T-helper 2 cell treated with Interferon-gamma antibody and Interleukin-4, amounts not matched to agents 5 μg/mL and 100 μg/mL, for 36 hours (primary cell): ENCODE measurements at regions not wholly inside any gene's neighbourhood (a gene's known extent, or its start where the extent isn't known, plus 50 kb on each side); places are given as distances from the start of the nearest gene placed in this dataset.
"Not testable (repeated sequence)": the region's sequence is repeated elsewhere in the genome, so short reads cannot be mapped to it uniquely, and the experiment has no call there.

Experiments
- DNase-seq: peaks from one replicate; pipeline ENCODE4 v3.0.0; 2021; ENCODE audit warnings: low spot score
- H3K27ac Mint-ChIP-seq: one replicate; pipeline ENCODE4 v1.8.0; 2021; ENCODE audit warnings: mild to moderate bottlenecking, mixed read lengths
- H3K27me3 Mint-ChIP-seq: one replicate; pipeline ENCODE4 v1.8.0; 2021; ENCODE audit warnings: low read depth, mixed read lengths
- H3K36me3 Mint-ChIP-seq: one replicate; pipeline ENCODE4 v1.8.0; 2021; ENCODE audit warnings: low read depth, mixed read lengths
- H3K4me1 Mint-ChIP-seq: one replicate; pipeline ENCODE4 v1.8.0; 2021; ENCODE audit warnings: low read depth, mixed read lengths
- H3K4me3 Mint-ChIP-seq: one replicate; pipeline ENCODE4 v1.8.0; 2022; ENCODE audit warnings: mild to moderate bottlenecking, moderate library complexity, mixed read lengths
- H3K9me3 Mint-ChIP-seq: one replicate; pipeline ENCODE4 v1.8.0; 2021; ENCODE audit warnings: mixed read lengths

- no peak for DNase-seq
- Mint-ChIP-seq H3K27me3 (no peaks in the 10 kb centered on the region), H3K9me3 (peaks cover 8% of the 10 kb centered on the region), H3K27ac (no peak overlapping the region), H3K4me1 (no peaks in the 10 kb centered on the region), H3K4me3 (no peak overlapping the region), H3K36me3 (no peaks in the 10 kb centered on the region)
Measured at GRCh38 chr13:90824032-90824431, 523.5 kb upstream of the MIR17HG start.

- H3K27me3 Mint-ChIP-seq: no peaks in the 10 kb centered on the region
- DNase-seq: no peak
- no peaks in the 10 kb centered on the region for H3K36me3 Mint-ChIP-seq
- H3K4me3 Mint-ChIP-seq: no peak overlapping the region
- H3K4me1 Mint-ChIP-seq: no peaks in the 10 kb centered on the region
- H3K27ac Mint-ChIP-seq: no peak overlapping the region
- peaks cover 8% of the 10 kb centered on the region for H3K9me3 Mint-ChIP-seq
Measured at GRCh38 chr13:90826688-90827087, 520.8 kb upstream of the MIR17HG start.

GRCh38 chr13:90830782-90831181 lies 516.7 kb upstream of the MIR17HG start:
- no peak overlapping the region for H3K27ac Mint-ChIP-seq
- peaks cover 13% of the 10 kb centered on the region for H3K9me3 Mint-ChIP-seq
- no peak overlapping the region for H3K4me3 Mint-ChIP-seq
- H3K27me3 Mint-ChIP-seq: no peaks in the 10 kb centered on the region
- no peaks in the 10 kb centered on the region for H3K36me3 Mint-ChIP-seq
- H3K4me1 Mint-ChIP-seq: no peaks in the 10 kb centered on the region
- no peak for DNase-seq

- Mint-ChIP-seq H3K36me3 (no peaks in the 10 kb centered on the region), H3K27ac (no peak overlapping the region), H3K9me3 (peaks cover 5% of the 10 kb centered on the region), H3K4me1 (no peaks in the 10 kb centered on the region), H3K4me3 (no peak overlapping the region), H3K27me3 (no peaks in the 10 kb centered on the region)
- DNase-seq: no peak
Measured at GRCh38 chr13:90833951-90834350, 513.5 kb upstream of the MIR17HG start.

GRCh38 chr13:90834700-90835099 lies 512.8 kb upstream of the MIR17HG start:
- Mint-ChIP-seq H3K27me3 (no peaks in the 10 kb centered on the region), H3K27ac (no peak overlapping the region), H3K4me3 (no peak overlapping the region), H3K4me1 (no peaks in the 10 kb centered on the region), H3K9me3 (peaks cover 5% of the 10 kb centered on the region), H3K36me3 (no peaks in the 10 kb centered on the region)
- DNase-seq: no peak

GRCh38 chr13:90835826-90836225 lies 511.7 kb upstream of the MIR17HG start:
- no peak for DNase-seq
- Mint-ChIP-seq H3K4me1 (no peaks in the 10 kb centered on the region), H3K27me3 (no peaks in the 10 kb centered on the region), H3K27ac (no peak overlapping the region), H3K36me3 (no peaks in the 10 kb centered on the region), H3K9me3 (peaks cover 10% of the 10 kb centered on the region), H3K4me3 (no peak overlapping the region)

GRCh38 chr13:90838317-90838960 lies 509.0 kb upstream of the MIR17HG start:
- peaks cover 5% of the 10 kb centered on the region for H3K9me3 Mint-ChIP-seq
- no peaks in the 10 kb centered on the region for H3K36me3 Mint-ChIP-seq
- H3K4me3 Mint-ChIP-seq: no peak overlapping the region
- H3K27me3 Mint-ChIP-seq: no peaks in the 10 kb centered on the region
- no peaks in the 10 kb centered on the region for H3K4me1 Mint-ChIP-seq
- H3K27ac Mint-ChIP-seq: no peak overlapping the region
- no peak for DNase-seq

- Mint-ChIP-seq H3K4me1 (no peaks in the 10 kb centered on the region), H3K4me3 (no peak overlapping the region), H3K36me3 (no peaks in the 10 kb centered on the region), H3K27me3 (no peaks in the 10 kb centered on the region), H3K9me3 (peaks cover 5% of the 10 kb centered on the region), H3K27ac (no peak overlapping the region)
- no peak for DNase-seq
Measured at GRCh38 chr13:90839061-90839460, 508.4 kb upstream of the MIR17HG start.

- Mint-ChIP-seq H3K4me1 (no peaks in the 10 kb centered on the region), H3K9me3 (peaks cover 20% of the 10 kb centered on the region), H3K4me3 (no peak overlapping the region), H3K27ac (no peak overlapping the region), H3K36me3 (no peaks in the 10 kb centered on the region), H3K27me3 (no peaks in the 10 kb centered on the region)
- DNase-seq: no peak
Measured at GRCh38 chr13:90846936-90847335, 500.6 kb upstream of the MIR17HG start.

- H3K27ac Mint-ChIP-seq, DNase-seq, H3K4me1 Mint-ChIP-seq, H3K4me3 Mint-ChIP-seq, H3K36me3 Mint-ChIP-seq, H3K27me3 Mint-ChIP-seq: not testable (repeated sequence)
- H3K9me3 Mint-ChIP-seq: peaks cover 16% of the 10 kb centered on the region
Measured at GRCh38 chr13:90853666-90854065, 493.8 kb upstream of the MIR17HG start.

- H3K4me3 Mint-ChIP-seq: no peak overlapping the region
- no peak for DNase-seq
- no peaks in the 10 kb centered on the region for H3K36me3 Mint-ChIP-seq
- H3K9me3 Mint-ChIP-seq: no peaks in the 10 kb centered on the region
- H3K4me1 Mint-ChIP-seq: no peaks in the 10 kb centered on the region
- H3K27ac Mint-ChIP-seq: no peak overlapping the region
- no peaks in the 10 kb centered on the region for H3K27me3 Mint-ChIP-seq
Measured at GRCh38 chr13:90857921-90858320, 489.6 kb upstream of the MIR17HG start.

- Mint-ChIP-seq H3K4me3 (no peak overlapping the region), H3K27me3 (no peaks in the 10 kb centered on the region), H3K9me3 (no peaks in the 10 kb centered on the region), H3K4me1 (peaks cover 3% of the 10 kb centered on the region), H3K27ac (no peak overlapping the region), H3K36me3 (no peaks in the 10 kb centered on the region)
- DNase-seq: no peak
Measured at GRCh38 chr13:90866006-90866405, 481.5 kb upstream of the MIR17HG start.

- no peak for DNase-seq
- no peaks in the 10 kb centered on the region for H3K9me3 Mint-ChIP-seq
- no peak overlapping the region for H3K4me3 Mint-ChIP-seq
- peaks cover 3% of the 10 kb centered on the region for H3K4me1 Mint-ChIP-seq
- no peaks in the 10 kb centered on the region for H3K27me3 Mint-ChIP-seq
- H3K27ac Mint-ChIP-seq: no peak overlapping the region
- no peaks in the 10 kb centered on the region for H3K36me3 Mint-ChIP-seq
Measured at GRCh38 chr13:90867336-90867683, 480.2 kb upstream of the MIR17HG start.

GRCh38 chr13:90868321-90868920 lies 479.1 kb upstream of the MIR17HG start:
- no peaks in the 10 kb centered on the region for H3K9me3 Mint-ChIP-seq
- H3K27ac Mint-ChIP-seq: no peak overlapping the region
- no peaks in the 10 kb centered on the region for H3K36me3 Mint-ChIP-seq
- no peaks in the 10 kb centered on the region for H3K27me3 Mint-ChIP-seq
- DNase-seq: no peak
- peaks cover 3% of the 10 kb centered on the region for H3K4me1 Mint-ChIP-seq
- H3K4me3 Mint-ChIP-seq: no peak overlapping the region

- Mint-ChIP-seq H3K4me3 (no peak overlapping the region), H3K27ac (no peak overlapping the region), H3K27me3 (no peaks in the 10 kb centered on the region), H3K4me1 (peaks cover 3% of the 10 kb centered on the region), H3K36me3 (no peaks in the 10 kb centered on the region), H3K9me3 (no peaks in the 10 kb centered on the region)
- DNase-seq: no peak
Measured at GRCh38 chr13:90869580-90869979, 477.9 kb upstream of the MIR17HG start.
